IMR-90 (cell line): ENCODE measurements at regions not wholly inside any gene's neighbourhood (a gene's known extent, or its start where the extent isn't known, plus 50 kb on each side); places are given as distances from the start of the nearest gene placed in this dataset.

Experiments
- ATAC-seq: fragments of 200-7000 bp; cut with Tn5 transposase; 2 replicates; pipeline ENCODE4 v1.9.1; 2020; ENCODE audit warnings: low read depth, mild to moderate bottlenecking, moderate library complexity
- BruUV-seq: library from RNA; stranded (reverse); fragments of 400-500 nt; replicated peaks from 2 replicates; lab custom pipeline; 2021; lab: Mats Ljungman, UMichigan
- CTCF ChIA-PET: fragments of 300-600 bp; formaldehyde crosslinking; extraction: SDS; loops from one replicate; lab custom pipeline; 2021; ENCODE audit warnings: antibody characterized with exemption; lab: Yijun Ruan, JAX
- POLR2A ChIA-PET: fragments of 300-600 bp; sonication (Branson Sonifier 250); formaldehyde crosslinking; loops from one replicate; lab custom pipeline; 2022; ENCODE audit warnings: antibody characterized with exemption; ENCODE audit not compliant: unreplicated experiment; lab: Charles Lee
- DNase-seq: peaks from one replicate; pipeline ENCODE4 v3.0.0; 2013
- H2AFZ ChIP-seq: replicated peaks from 2 replicates; pipeline ENCODE3; 2013; ENCODE audit warnings: low read length, mild to moderate bottlenecking; ENCODE audit not compliant: poor library complexity
- H2AK5ac ChIP-seq: 2 replicates; pipeline ENCODE4 v1.6.1; 2013; ENCODE audit warnings: low read depth, low read length, inconsistent platforms
- H2AK9ac ChIP-seq: replicated peaks from 2 replicates; pipeline ENCODE3; 2013; ENCODE audit warnings: mild to moderate bottlenecking, low read depth, low read length, moderate library complexity; ENCODE audit not compliant: poor library complexity
- H2BK120ac ChIP-seq: 2 replicates; pipeline ENCODE4 v1.6.1; 2013; ENCODE audit warnings: low read depth, low read length, inconsistent platforms
- H2BK15ac ChIP-seq: 3 replicates; pipeline ENCODE4 v1.6.1; 2013; ENCODE audit warnings: low read depth, low read length, inconsistent platforms
- H2BK20ac ChIP-seq: 2 replicates; pipeline ENCODE4 v1.6.1; 2013; ENCODE audit warnings: low read depth, mild to moderate bottlenecking, inconsistent platforms, low read length, moderate library complexity
- H2BK5ac ChIP-seq: 2 replicates; pipeline ENCODE4 v1.6.1; 2013; ENCODE audit warnings: mild to moderate bottlenecking, low read depth, low read length, inconsistent platforms; ENCODE audit not compliant: poor library complexity, severe bottlenecking
- H3K14ac ChIP-seq: replicated peaks from 2 replicates; pipeline ENCODE4 v1.6.1; 2013; ENCODE audit warnings: low read depth, low read length, inconsistent platforms
- H3K18ac ChIP-seq: 2 replicates; pipeline ENCODE4 v1.6.1; 2013; ENCODE audit warnings: low read depth, low read length, control low read depth
- H3K23ac ChIP-seq: 2 replicates; pipeline ENCODE4 v1.6.1; 2013; ENCODE audit warnings: low read depth, low read length, inconsistent platforms
- H3K27ac ChIP-seq: 2 replicates; pipeline ENCODE4 v1.5.1; 2013; ENCODE audit warnings: mild to moderate bottlenecking, control low read depth, low read length; ENCODE audit not compliant: insufficient read depth
- H3K27me3 ChIP-seq: 2 replicates; pipeline ENCODE4 v1.6.1; 2013; ENCODE audit warnings: low read length; ENCODE audit not compliant: control insufficient read depth, insufficient read depth
- H3K36me3 ChIP-seq: 2 replicates; pipeline ENCODE4 v1.6.1; 2013; ENCODE audit warnings: low read length, mixed read lengths; ENCODE audit not compliant: control insufficient read depth, insufficient read depth
- H3K4ac ChIP-seq: 2 replicates; pipeline ENCODE4 v1.6.1; 2013; ENCODE audit warnings: low read depth, low read length, inconsistent platforms
- H3K4me1 ChIP-seq: 2 replicates; pipeline ENCODE4 v1.6.1; 2013; ENCODE audit warnings: low read length, mixed read lengths; ENCODE audit not compliant: control insufficient read depth, insufficient read depth
- H3K4me2 ChIP-seq: 2 replicates; pipeline ENCODE4 v1.6.1; 2013; ENCODE audit warnings: low read depth, mild to moderate bottlenecking, control low read depth, low read length, moderate library complexity
- H3K4me3 ChIP-seq: 2 replicates; pipeline ENCODE4 v1.5.1; 2013; ENCODE audit warnings: low read depth, mild to moderate bottlenecking, control low read depth, low read length, moderate library complexity; ENCODE audit not compliant: insufficient read depth
- H3K56ac ChIP-seq: 2 replicates; pipeline ENCODE4 v1.6.1; 2013; ENCODE audit warnings: low read length, inconsistent platforms; ENCODE audit not compliant: insufficient read depth; ENCODE audit errors: extremely low read depth
- H3K79me1 ChIP-seq, 2 experiments: 2 replicates each; pipeline ENCODE4 v1.6.1; 2013; ENCODE audit warnings: low read length in 2 of 2, inconsistent platforms in 1 of 2, low read depth in 1 of 2
- H3K9ac ChIP-seq: 2 replicates; pipeline ENCODE4 v1.6.1; 2013; ENCODE audit warnings: low read depth, low read length, control low read depth
- H3K9me1 ChIP-seq: 2 replicates; pipeline ENCODE4 v1.6.1; 2013; ENCODE audit warnings: low read length, inconsistent platforms; ENCODE audit not compliant: insufficient read depth
- H3K9me3 ChIP-seq: 2 replicates; pipeline ENCODE4 v1.6.1; 2013; ENCODE audit warnings: low read length; ENCODE audit not compliant: control insufficient read depth, insufficient read depth
- H4K20me1 ChIP-seq: 2 replicates; pipeline ENCODE4 v1.6.1; 2013; ENCODE audit warnings: low read length, inconsistent platforms; ENCODE audit not compliant: insufficient read depth
- H4K5ac ChIP-seq: 2 replicates; pipeline ENCODE4 v1.6.1; 2013; ENCODE audit warnings: mild to moderate bottlenecking, low read depth, low read length, control low read depth
- H4K8ac ChIP-seq, 2 experiments: 2 replicates each; pipeline ENCODE4 v1.6.1; 2013; ENCODE audit warnings: low read depth in 2 of 2, low read length in 2 of 2, control low read depth in 1 of 2, inconsistent platforms in 1 of 2
- H4K91ac ChIP-seq: 2 replicates; pipeline ENCODE4 v1.6.1; 2013; ENCODE audit warnings: low read depth, low read length, inconsistent platforms; ENCODE audit not compliant: insufficient read depth
- BHLHE40 ChIP-seq: fragments of 150-350 bp; IDR thresholded peaks from 2 replicates; pipeline ENCODE4 v1.6.1; 2016; ENCODE audit warnings: mild to moderate bottlenecking, low read depth, low read length
- CEBPB ChIP-seq: IDR thresholded peaks from 2 replicates; pipeline ENCODE4 v1.6.1; 2012; ENCODE audit warnings: low read depth, low read length, improper control_type of control experiment
- CHD1 ChIP-seq: IDR thresholded peaks from 2 replicates; pipeline ENCODE4 v1.6.1; 2012; ENCODE audit warnings: low read depth, low read length, improper control_type of control experiment
- CTCF ChIP-seq: conservative IDR thresholded peaks from 2 replicates; pipeline ENCODE4 v1.5.1; 2012; ENCODE audit warnings: mild to moderate bottlenecking, low read depth, low read length, improper control_type of control experiment
- FOS ChIP-seq: fragments of 150-350 bp; IDR thresholded peaks from 2 replicates; pipeline ENCODE4 v1.6.1; 2016; ENCODE audit warnings: low read depth, low read length
- MAFK ChIP-seq: IDR thresholded peaks from 2 replicates; pipeline ENCODE4 v1.6.1; 2012; ENCODE audit warnings: low read depth, low read length, improper control_type of control experiment
- MAZ ChIP-seq: IDR thresholded peaks from 2 replicates; pipeline ENCODE4 v1.6.1; 2012; ENCODE audit warnings: low read depth, mild to moderate bottlenecking, low read length, improper control_type of control experiment, moderate library complexity, borderline replicate concordance
- NFE2L2 ChIP-seq: fragments of 150-350 bp; IDR thresholded peaks from 2 replicates; pipeline ENCODE4 v1.6.1; 2016; ENCODE audit warnings: low read depth, mild to moderate bottlenecking, low read length
- POLR2A ChIP-seq: IDR thresholded peaks from 2 replicates; pipeline ENCODE4 v1.6.1; 2012; ENCODE audit warnings: mild to moderate bottlenecking, low read depth, low read length
- RAD21 ChIP-seq: IDR thresholded peaks from 2 replicates; pipeline ENCODE4 v1.6.1; 2012; ENCODE audit warnings: low read length, improper control_type of control experiment
- RCOR1 ChIP-seq: IDR thresholded peaks from 2 replicates; pipeline ENCODE4 v1.6.1; 2012; ENCODE audit warnings: mild to moderate bottlenecking, low read length, improper control_type of control experiment; ENCODE audit not compliant: insufficient replicate concordance
- RFX5 ChIP-seq: IDR thresholded peaks from 2 replicates; pipeline ENCODE4 v1.8.0; 2012; ENCODE audit warnings: low read depth, mild to moderate bottlenecking, low read length, moderate library complexity
- SMC3 ChIP-seq: fragments of 150-350 bp; IDR thresholded peaks from 2 replicates; pipeline ENCODE4 v1.6.1; 2016; ENCODE audit warnings: low read depth, mild to moderate bottlenecking, antibody characterized with exemption, low read length, moderate library complexity
- USF2 ChIP-seq: fragments of 150-350 bp; IDR thresholded peaks from 2 replicates; pipeline ENCODE4 v1.6.1; 2017; ENCODE audit warnings: mild to moderate bottlenecking, antibody characterized with exemption, low read length, low read depth
- dilution Hi-C: fragments of 300-500 bp; cut with HindIII; formaldehyde crosslinking; loops from one replicate; pipeline ENCODE4 v1.14.3; 2018; ENCODE audit warnings: low sequenced_read_pairs; ENCODE audit not compliant: unreplicated experiment
- in situ Hi-C: fragments of 300-500 bp; cut with MboI; formaldehyde crosslinking; loops from 3 replicates; pipeline ENCODE4 v1.14.3; 2019; ENCODE audit warnings: low sequenced_read_pairs, inconsistent platforms, mixed read lengths
- intact Hi-C: fragments of 100-400 bp; cut with micrococcal nuclease; formaldehyde crosslinking; loops from 2 replicates; pipeline ENCODE4 v1.10.0; 2022

DNA sequence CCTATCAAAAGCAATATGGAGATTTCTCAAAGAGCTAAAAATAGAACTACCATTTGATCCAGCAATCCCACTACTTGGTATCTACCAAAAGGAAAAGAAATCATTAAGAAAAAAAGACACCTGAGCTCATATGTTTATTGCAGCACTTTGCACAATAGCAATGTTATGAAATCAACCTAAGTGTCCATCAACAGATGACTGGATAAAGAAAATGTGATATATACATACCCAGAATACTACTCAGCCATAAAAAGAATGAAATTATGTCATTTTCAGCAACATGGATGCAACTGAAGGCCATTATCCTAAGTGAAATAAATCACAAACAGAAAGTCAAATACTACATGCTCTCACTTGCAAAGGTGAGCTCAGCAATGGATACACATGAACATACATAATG lies 1565.5 kb upstream of the RAG2 start:
- Histone ChIP-seq H2BK5ac (no peak overlapping the region), H3K79me1 (no peaks in the 10 kb centered on the region), H3K27me3 (no peaks in the 10 kb centered on the region), H3K4me1 (no peaks in the 10 kb centered on the region), H4K5ac (no peak overlapping the region), H2AK5ac (no peak overlapping the region), H2AFZ (no peak overlapping the region), H3K36me3 (no peaks in the 10 kb centered on the region), H2BK15ac (no peak overlapping the region), H2AK9ac (no peak overlapping the region), H3K14ac (no peak overlapping the region), H3K4ac (no peak overlapping the region), H3K4me2 (no peak overlapping the region), H3K23ac (no peak overlapping the region), H3K9me1 (no peaks in the 10 kb centered on the region), H3K27ac (no peak overlapping the region), H3K9me3 (peaks cover 2% of the 10 kb centered on the region; the same call in 1 of the 2 replicates), H4K20me1 (no peaks in the 10 kb centered on the region), H3K18ac (no peak overlapping the region), H3K9ac (no peak overlapping the region), H3K56ac (no peak overlapping the region), H4K91ac (no peak overlapping the region), H4K8ac (no peak overlapping the region), H3K4me3 (no peak overlapping the region), H2BK120ac (no peak overlapping the region), H2BK20ac (no peak overlapping the region)
- in situ Hi-C loops, result no loop called here
- ChIA-PET POLR2A (no interaction called here), CTCF (no interaction called here)
- ATAC-seq (no peak), DNase-seq (no peak)
- no peak for TF ChIP-seq BHLHE40
- TF ChIP-seq NFE2L2, result no peak
- no peak for TF ChIP-seq SMC3
- no peak for TF ChIP-seq RAD21
- TF ChIP-seq FOS, result no peak
- no peak for TF ChIP-seq MAFK
- no peak for TF ChIP-seq RFX5
- TF ChIP-seq MAZ, result no peak
- TF ChIP-seq CHD1, result no peak
- TF ChIP-seq USF2, result no peak
- TF ChIP-seq RCOR1, result no peak
- no peak for TF ChIP-seq POLR2A
- no peak for TF ChIP-seq CEBPB
- no peak for TF ChIP-seq CTCF
- intact Hi-C loops, result no loop called here
- dilution Hi-C loops, result no loop called here
- no TSS peak for BruUV-seq
